Astrocyte (in vitro differentiated cells and primary cell): ENCODE measurements at regions not wholly inside any gene's neighbourhood (a gene's known extent, or its start where the extent isn't known, plus 50 kb on each side); places are given as distances from the start of the nearest gene placed in this dataset.
"Not testable (repeated sequence)": the region's sequence is repeated elsewhere in the genome, so short reads cannot be mapped to it uniquely, and the experiment has no call there.

ENCODE experiments used
- DNase-seq: peaks from one replicate; pipeline ENCODE4 v3.0.0-alpha.2; 2010; ENCODE audit warnings: low read depth
- FAIRE-seq: peaks from 2 replicates; lab custom pipeline; 2011; peaks lifted over from hg19 to GRCh38; lab: Jason Lieb, UNC
- H2AFZ ChIP-seq: 2 replicates; pipeline ENCODE4 v1.6.0; 2012; ENCODE audit warnings: low read depth, low read length, inconsistent platforms
- H3K27ac ChIP-seq: 2 replicates; pipeline ENCODE4 v1.5.1; 2011; ENCODE audit warnings: low read depth, low read length, inconsistent platforms
- H3K27me3 ChIP-seq: 2 replicates; pipeline ENCODE4 v1.6.0; 2011; ENCODE audit warnings: low read length, inconsistent platforms; ENCODE audit not compliant: insufficient read depth
- H3K36me3 ChIP-seq: 2 replicates; pipeline ENCODE4 v1.5.1; 2011; ENCODE audit warnings: low read length, inconsistent platforms; ENCODE audit not compliant: insufficient read depth
- H3K4me1 ChIP-seq: 2 replicates; pipeline ENCODE4 v1.5.1; 2011; ENCODE audit warnings: low read length, inconsistent platforms; ENCODE audit not compliant: insufficient read depth
- H3K4me2 ChIP-seq: 2 replicates; pipeline ENCODE4 v1.6.0; 2012; ENCODE audit warnings: low read length, inconsistent platforms
- H3K4me3 ChIP-seq: 2 replicates; pipeline ENCODE4 v1.5.1; 2011; ENCODE audit warnings: low read depth, mild to moderate bottlenecking, low read length, inconsistent platforms; ENCODE audit not compliant: insufficient read depth
- H3K79me2 ChIP-seq: 2 replicates; pipeline ENCODE4 v1.6.0; 2012; ENCODE audit warnings: mild to moderate bottlenecking, low read length, inconsistent platforms; ENCODE audit not compliant: insufficient read depth
- H3K9ac ChIP-seq: 2 replicates; pipeline ENCODE4 v1.6.0; 2012; ENCODE audit warnings: mild to moderate bottlenecking, low read length, inconsistent platforms
- H3K9me3 ChIP-seq: 2 replicates; pipeline ENCODE4 v1.5.1; 2012; ENCODE audit warnings: low read depth, mild to moderate bottlenecking, low read length, inconsistent platforms; ENCODE audit not compliant: insufficient read depth
- H4K20me1 ChIP-seq: 2 replicates; pipeline ENCODE4 v1.6.0; 2012; ENCODE audit warnings: low read length, inconsistent platforms; ENCODE audit not compliant: insufficient read depth
- H3K27ac Mint-ChIP-seq: one replicate; pipeline ENCODE4 v1.8.0; 2021; ENCODE audit warnings: mild to moderate bottlenecking, mixed read lengths; ENCODE audit not compliant: unreplicated experiment
- H3K27me3 Mint-ChIP-seq: one replicate; pipeline ENCODE4 v1.8.0; 2021; ENCODE audit warnings: low read depth, mixed read lengths; ENCODE audit not compliant: unreplicated experiment
- H3K36me3 Mint-ChIP-seq: one replicate; pipeline ENCODE4 v1.8.0; 2021; ENCODE audit warnings: low read depth, mixed read lengths; ENCODE audit not compliant: unreplicated experiment
- H3K4me1 Mint-ChIP-seq: one replicate; pipeline ENCODE4 v1.8.0; 2021; ENCODE audit warnings: low read depth, mixed read lengths; ENCODE audit not compliant: unreplicated experiment
- H3K4me3 Mint-ChIP-seq: one replicate; pipeline ENCODE4 v1.8.0; 2021; ENCODE audit warnings: mild to moderate bottlenecking, moderate library complexity, mixed read lengths; ENCODE audit not compliant: unreplicated experiment
- H3K9me3 Mint-ChIP-seq: one replicate; pipeline ENCODE4 v1.8.0; 2021; ENCODE audit warnings: mild to moderate bottlenecking, mixed read lengths; ENCODE audit not compliant: unreplicated experiment
- EZH2 ChIP-seq: IDR thresholded peaks from 2 replicates; pipeline ENCODE4 v1.6.1; 2012; ENCODE audit warnings: mild to moderate bottlenecking, low read length, inconsistent platforms; ENCODE audit not compliant: insufficient read depth
- TF ChIP-seq, protein P1 (sequence below): IDR thresholded peaks from 2 replicates; pipeline ENCODE4 v1.5.1; 2011; ENCODE audit warnings: low read depth, mild to moderate bottlenecking, inconsistent platforms, low read length, moderate library complexity; ENCODE audit not compliant: insufficient read depth

DNA sequence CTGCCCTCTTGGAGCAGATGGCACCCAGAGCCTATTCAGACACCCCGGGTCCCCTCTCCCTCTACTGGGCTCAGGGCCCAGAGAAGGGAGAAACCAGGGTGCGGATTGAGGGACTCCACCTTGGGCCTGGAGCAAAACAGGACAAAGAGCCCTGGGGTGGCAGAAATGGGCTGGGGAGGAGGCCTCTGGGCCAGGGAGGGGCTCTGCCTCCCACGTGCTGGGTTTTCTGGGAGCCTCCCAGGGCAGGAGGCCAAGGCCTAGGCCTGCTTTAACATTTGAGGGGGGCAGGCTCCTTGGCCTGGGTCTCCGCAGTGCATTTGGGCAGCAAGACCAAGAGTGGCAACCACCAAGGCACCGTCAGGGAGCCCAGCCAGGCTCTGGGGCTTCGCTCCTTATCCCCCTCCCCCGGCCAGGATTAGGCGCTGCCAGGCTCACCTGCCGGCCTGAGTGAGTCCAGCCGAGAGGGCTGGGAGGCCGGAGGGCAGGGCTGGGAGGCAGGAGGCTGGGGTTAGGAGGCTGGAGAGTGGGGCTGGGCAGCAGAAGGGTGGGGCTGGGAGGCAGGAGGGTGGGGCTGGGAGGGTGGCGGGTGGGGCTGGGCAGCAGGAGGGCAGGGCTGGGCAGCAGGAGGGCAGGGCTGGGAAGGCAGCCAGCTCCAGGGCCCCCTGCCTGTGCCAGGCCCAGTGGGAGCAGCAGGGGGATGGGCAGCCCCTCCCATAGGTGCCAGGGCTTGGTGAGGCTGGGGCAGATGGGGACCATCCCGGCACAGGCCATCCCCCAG is 101.8 kb upstream of the EIF5 start:
- DNase-seq (no peak), FAIRE-seq (no peak)
- Histone ChIP-seq H3K9me3 (no peaks in the 10 kb centered on the region), H3K9ac (no peak overlapping the region), H3K79me2 (no peaks in the 10 kb centered on the region), H3K36me3 (no peaks in the 10 kb centered on the region), H3K4me1 (no peaks in the 10 kb centered on the region), H4K20me1 (no peaks in the 10 kb centered on the region), H3K27ac (no peak overlapping the region), H2AFZ (no peak overlapping the region), H3K4me2 (no peak overlapping the region), H3K27me3 (peaks cover 9% of the 10 kb centered on the region), H3K4me3 (no peak overlapping the region)
- no peaks in the 10 kb centered on the region for H3K4me1 Mint-ChIP-seq
- no peak overlapping the region for H3K27ac Mint-ChIP-seq
- H3K27me3 Mint-ChIP-seq = peaks cover 34% of the 10 kb centered on the region
- no peak overlapping the region for H3K4me3 Mint-ChIP-seq
- no peak for TF ChIP-seq EZH2
- TF ChIP-seq, protein P1, sequence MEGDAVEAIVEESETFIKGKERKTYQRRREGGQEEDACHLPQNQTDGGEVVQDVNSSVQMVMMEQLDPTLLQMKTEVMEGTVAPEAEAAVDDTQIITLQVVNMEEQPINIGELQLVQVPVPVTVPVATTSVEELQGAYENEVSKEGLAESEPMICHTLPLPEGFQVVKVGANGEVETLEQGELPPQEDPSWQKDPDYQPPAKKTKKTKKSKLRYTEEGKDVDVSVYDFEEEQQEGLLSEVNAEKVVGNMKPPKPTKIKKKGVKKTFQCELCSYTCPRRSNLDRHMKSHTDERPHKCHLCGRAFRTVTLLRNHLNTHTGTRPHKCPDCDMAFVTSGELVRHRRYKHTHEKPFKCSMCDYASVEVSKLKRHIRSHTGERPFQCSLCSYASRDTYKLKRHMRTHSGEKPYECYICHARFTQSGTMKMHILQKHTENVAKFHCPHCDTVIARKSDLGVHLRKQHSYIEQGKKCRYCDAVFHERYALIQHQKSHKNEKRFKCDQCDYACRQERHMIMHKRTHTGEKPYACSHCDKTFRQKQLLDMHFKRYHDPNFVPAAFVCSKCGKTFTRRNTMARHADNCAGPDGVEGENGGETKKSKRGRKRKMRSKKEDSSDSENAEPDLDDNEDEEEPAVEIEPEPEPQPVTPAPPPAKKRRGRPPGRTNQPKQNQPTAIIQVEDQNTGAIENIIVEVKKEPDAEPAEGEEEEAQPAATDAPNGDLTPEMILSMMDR = no peak
- H3K36me3 Mint-ChIP-seq = peaks cover 4% of the 10 kb centered on the region
- H3K9me3 Mint-ChIP-seq = peaks cover 7% of the 10 kb centered on the region

DNA sequence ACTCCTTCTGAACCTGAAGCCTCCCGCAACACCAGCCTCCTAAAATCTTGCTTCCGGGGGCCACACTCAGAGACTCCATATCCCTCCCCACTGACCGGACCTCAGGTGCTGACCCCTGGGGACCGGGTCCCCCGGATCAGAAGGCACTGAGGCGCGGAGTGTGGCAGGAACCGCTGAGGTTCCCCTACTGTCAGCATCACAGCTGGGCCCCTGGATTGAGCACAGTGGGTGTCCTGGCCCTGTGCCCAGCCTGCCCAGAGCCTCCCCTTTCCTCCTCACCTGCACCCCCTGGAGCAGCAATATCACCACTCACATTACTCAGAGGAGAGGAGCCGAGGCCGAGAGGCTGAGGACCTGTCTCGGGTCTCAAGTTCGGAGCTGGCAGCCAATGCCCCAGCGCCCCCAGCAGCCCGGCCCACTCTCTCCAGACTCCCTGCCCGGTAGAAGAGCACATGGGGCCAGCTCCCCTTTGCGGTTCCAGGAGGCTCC is 101.2 kb upstream of the EIF5 start:
- peaks cover 6% of the 10 kb centered on the region for H3K27me3 ChIP-seq
- peaks cover 28% of the 10 kb centered on the region for H3K27me3 Mint-ChIP-seq
- no peaks in the 10 kb centered on the region for H3K36me3 ChIP-seq
- no peaks in the 10 kb centered on the region for H3K4me1 Mint-ChIP-seq
- no peak overlapping the region for H2AFZ ChIP-seq
- no peaks in the 10 kb centered on the region for H3K9me3 ChIP-seq
- H3K4me3 Mint-ChIP-seq = no peak overlapping the region
- no peak overlapping the region for H3K4me3 ChIP-seq
- H3K4me2 ChIP-seq = no peak overlapping the region
- no peak for FAIRE-seq
- TF ChIP-seq, protein P1 = no peak
- TF ChIP-seq EZH2 = no peak
- no peak for DNase-seq
- peaks cover 12% of the 10 kb centered on the region for H3K9me3 Mint-ChIP-seq
- H3K79me2 ChIP-seq = no peaks in the 10 kb centered on the region
- peaks cover 4% of the 10 kb centered on the region for H3K36me3 Mint-ChIP-seq
- H3K9ac ChIP-seq = no peak overlapping the region
- no peak overlapping the region for H3K27ac ChIP-seq
- H3K4me1 ChIP-seq = no peaks in the 10 kb centered on the region
- H3K27ac Mint-ChIP-seq = peak overlapping the region; percentile 47
- no peaks in the 10 kb centered on the region for H4K20me1 ChIP-seq

DNA sequence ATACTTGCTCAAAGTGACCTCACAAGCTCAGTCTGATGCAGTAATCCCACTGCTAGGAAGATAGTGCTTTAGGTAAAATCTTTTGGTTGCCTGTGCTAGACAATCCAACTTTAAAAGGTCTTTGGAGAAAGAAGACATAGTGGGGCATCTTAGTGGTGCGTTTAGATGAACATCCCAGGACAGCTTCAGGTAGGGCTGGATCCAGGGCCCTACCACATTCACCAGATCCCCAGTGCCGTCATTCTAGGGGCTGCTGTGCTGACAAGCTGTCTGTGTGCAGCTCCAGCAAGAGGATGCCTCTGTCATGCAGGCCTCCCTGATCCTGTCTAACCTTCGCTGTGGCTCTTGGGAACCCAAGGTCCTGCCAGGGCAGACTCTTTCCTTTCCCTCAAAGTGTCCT is 100.7 kb upstream of the EIF5 start:
- Mint-ChIP-seq H3K9me3 (peaks cover 14% of the 10 kb centered on the region), H3K4me3 (no peak overlapping the region), H3K36me3 (peaks cover 4% of the 10 kb centered on the region), H3K27ac (peak overlapping the region; percentile 47), H3K4me1 (no peaks in the 10 kb centered on the region), H3K27me3 (peaks cover 29% of the 10 kb centered on the region)
- H3K9me3 ChIP-seq = no peaks in the 10 kb centered on the region
- DNase-seq (no peak), FAIRE-seq (no peak)
- no peaks in the 10 kb centered on the region for H3K36me3 ChIP-seq
- no peaks in the 10 kb centered on the region for H3K79me2 ChIP-seq
- TF ChIP-seq, protein P1 = no peak
- TF ChIP-seq EZH2 = no peak
- H4K20me1 ChIP-seq = no peaks in the 10 kb centered on the region
- H3K27ac ChIP-seq = no peak overlapping the region
- no peak overlapping the region for H3K9ac ChIP-seq
- no peak overlapping the region for H3K4me2 ChIP-seq
- peaks cover 6% of the 10 kb centered on the region for H3K27me3 ChIP-seq
- H3K4me3 ChIP-seq = no peak overlapping the region
- no peak overlapping the region for H2AFZ ChIP-seq
- H3K4me1 ChIP-seq = no peaks in the 10 kb centered on the region

DNA sequence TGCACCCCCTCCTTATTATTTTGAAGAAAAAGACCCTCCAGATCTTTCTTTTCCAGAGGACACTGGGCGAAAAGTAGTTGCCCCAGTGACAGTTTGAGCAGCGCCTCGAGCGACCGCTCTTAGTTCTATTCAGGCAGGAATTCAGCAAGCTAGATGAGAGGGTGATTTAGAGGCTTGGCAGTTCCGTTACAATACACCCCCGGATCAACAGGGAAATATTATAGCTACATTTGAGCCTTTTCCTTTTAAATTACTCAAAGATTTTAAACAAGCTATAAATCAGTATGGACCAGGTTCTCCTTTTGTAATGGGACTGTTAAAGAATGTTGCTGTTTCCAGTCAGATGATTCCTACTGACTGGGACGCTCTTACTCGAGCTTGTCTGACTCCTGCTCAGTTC is 99.2 kb upstream of the EIF5 start:
- not testable (repeated sequence) for H3K27ac Mint-ChIP-seq, H2AFZ ChIP-seq

More for the DNA sequence above, 99.2 kb upstream of the EIF5 start:
- H3K4me3 Mint-ChIP-seq, H3K4me2 ChIP-seq, H3K36me3 ChIP-seq, H3K79me2 ChIP-seq, H4K20me1 ChIP-seq, H3K9me3 ChIP-seq, H3K27ac ChIP-seq, H3K4me1 ChIP-seq, H3K4me1 Mint-ChIP-seq, H3K9ac ChIP-seq, H3K4me3 ChIP-seq, H3K36me3 Mint-ChIP-seq, FAIRE-seq, H3K27me3 ChIP-seq: not testable (repeated sequence)
- DNase-seq = peak; percentile 12
- Mint-ChIP-seq H3K27me3 (peaks cover 23% of the 10 kb centered on the region), H3K9me3 (peaks cover 23% of the 10 kb centered on the region)
